NCI-H524 treated with DMSO at 0.1 percent for 48 hours (cell line): ENCODE measurements at regions not wholly inside any gene's neighbourhood (a gene's known extent, or its start where the extent isn't known, plus 50 kb on each side); places are given as distances from the start of the nearest gene placed in this dataset.

Experiments used
- DNase-seq: peaks from one replicate; lab custom pipeline; 2025; lab: John Stamatoyannopoulos, UW

GRCh38 chr2:11953258-11953657 lies 206.8 kb downstream of the LPIN1 start:
- DNase-seq: no peak

- DNase-seq: no peak
Measured at GRCh38 chr2:11955314-11955713, 208.9 kb downstream of the LPIN1 start.

GRCh38 chr2:11955884-11956291 lies 209.5 kb downstream of the LPIN1 start:
- no peak for DNase-seq

GRCh38 chr2:11962707-11963328 lies 216.4 kb downstream of the LPIN1 start:
- DNase-seq: no peak

GRCh38 chr2:11963966-11964365 lies 217.5 kb downstream of the LPIN1 start:
- DNase-seq: no peak

- DNase-seq: no peak
Measured at GRCh38 chr2:11967946-11968465, 221.6 kb downstream of the LPIN1 start.

- DNase-seq: no peak
Measured at GRCh38 chr2:11968521-11968920, 222.1 kb downstream of the LPIN1 start.

GRCh38 chr2:11969774-11970173 lies 223.3 kb downstream of the LPIN1 start:
- DNase-seq: no peak

GRCh38 chr2:11974573-11974972 lies 228.1 kb downstream of the LPIN1 start:
- DNase-seq: no peak

GRCh38 chr2:11975373-11975772 lies 228.9 kb downstream of the LPIN1 start:
- DNase-seq: no peak

- no peak for DNase-seq
Measured at GRCh38 chr2:11976073-11976472, 229.6 kb downstream of the LPIN1 start.

GRCh38 chr2:11977766-11978524 lies 231.5 kb downstream of the LPIN1 start:
- no peak for DNase-seq

GRCh38 chr2:11980809-11981208 lies 234.4 kb downstream of the LPIN1 start:
- no peak for DNase-seq

GRCh38 chr2:11983401-11983800 lies 237.0 kb downstream of the LPIN1 start:
- DNase-seq: no peak

- DNase-seq: no peak
Measured at GRCh38 chr2:11983870-11984269, 237.4 kb downstream of the LPIN1 start.

GRCh38 chr2:11984316-11985158 lies 238.1 kb downstream of the LPIN1 start:
- no peak for DNase-seq

- DNase-seq: no peak
Measured at GRCh38 chr2:11985817-11986566, 239.6 kb downstream of the LPIN1 start.

- DNase-seq: no peak
Measured at GRCh38 chr2:11987151-11987550, 240.7 kb downstream of the LPIN1 start.

- DNase-seq: no peak
Measured at GRCh38 chr2:11988691-11989353, 242.4 kb downstream of the LPIN1 start.

- no peak for DNase-seq
Measured at GRCh38 chr2:11989354-11989703, 242.9 kb downstream of the LPIN1 start.

- DNase-seq: no peak
Measured at GRCh38 chr2:11990576-11990975, 244.1 kb downstream of the LPIN1 start.
